A673 (cell line): ENCODE measurements at regions not wholly inside any gene's neighbourhood (a gene's known extent, or its start where the extent isn't known, plus 50 kb on each side); places are given as distances from the start of the nearest gene placed in this dataset.

Experiments used
- BruUV-seq: library from RNA; stranded (reverse); fragments of 400-500 nt; replicated peaks from 2 replicates; lab custom pipeline; 2021; lab: Mats Ljungman, UMichigan
- CTCF ChIA-PET: fragments of 300-600 bp; sonication (Branson Sonifier 250); formaldehyde crosslinking; loops from one replicate; lab custom pipeline; 2022; ENCODE audit warnings: antibody characterized with exemption; lab: Charles Lee
- POLR2A ChIA-PET: fragments of 300-600 bp; sonication (Branson Sonifier 250); formaldehyde crosslinking; loops from one replicate; lab custom pipeline; 2022; ENCODE audit warnings: antibody characterized with exemption; ENCODE audit not compliant: low non-redundant PET; lab: Charles Lee
- DNase-seq: peaks from one replicate; pipeline ENCODE4 v3.0.0-alpha.2; 2015; ENCODE audit warnings: low spot score
- H3K27ac ChIP-seq: fragments of 200-600 bp; sonication (generic); 2 replicates; pipeline ENCODE4 v1.5.1; 2016; ENCODE audit warnings: mixed run types, low read depth, mild to moderate bottlenecking, mixed read lengths, antibody characterized with exemption, low read length; ENCODE audit not compliant: poor library complexity, severe bottlenecking
- H3K27me3 ChIP-seq: fragments of 200-600 bp; sonication (generic); replicated peaks from 2 replicates; pipeline ENCODE4 v1.6.1; 2017; ENCODE audit warnings: mixed run types, low read depth, mild to moderate bottlenecking, mixed read lengths, antibody characterized with exemption, low read length; ENCODE audit not compliant: insufficient read depth, poor library complexity
- H3K36me3 ChIP-seq: fragments of 200-600 bp; sonication (generic); 2 replicates; pipeline ENCODE4 v1.6.1; 2016; ENCODE audit warnings: mixed run types, mild to moderate bottlenecking, mixed read lengths, antibody characterized with exemption, low read length; ENCODE audit not compliant: insufficient read depth, poor library complexity, severe bottlenecking
- H3K4me1 ChIP-seq: fragments of 200-600 bp; sonication (generic); 2 replicates; pipeline ENCODE4 v1.6.1; 2017; ENCODE audit warnings: mixed run types, mild to moderate bottlenecking, mixed read lengths, antibody characterized with exemption, low read length; ENCODE audit not compliant: insufficient read depth, poor library complexity, severe bottlenecking
- H3K4me3 ChIP-seq: fragments of 200-600 bp; sonication (generic); 2 replicates; pipeline ENCODE4 v1.5.1; 2016; ENCODE audit warnings: low read depth, mixed run types, mild to moderate bottlenecking, mixed read lengths, low read length; ENCODE audit not compliant: poor library complexity, severe bottlenecking
- H3K9me3 ChIP-seq: fragments of 200-600 bp; sonication (generic); 2 replicates; pipeline ENCODE4 v1.6.1; 2016; ENCODE audit warnings: mixed run types, low read depth, mild to moderate bottlenecking, mixed read lengths, antibody characterized with exemption, low read length; ENCODE audit not compliant: poor library complexity, severe bottlenecking
- EZH2 ChIP-seq: fragments of 200-600 bp; sonication (generic); IDR thresholded peaks from 2 replicates; pipeline ENCODE4 v1.6.1; 2017; ENCODE audit warnings: borderline replicate concordance, low read depth, mild to moderate bottlenecking, mixed read lengths, antibody characterized with exemption, low read length; ENCODE audit not compliant: poor library complexity, severe bottlenecking
- intact Hi-C: fragments of 100-400 bp; cut with micrococcal nuclease; formaldehyde crosslinking; loops from one replicate; pipeline ENCODE4 v1.10.0; 2022; ENCODE audit not compliant: unreplicated experiment
- TF ChIP-seq, protein P1 (sequence below): fragments of 300-800, 200-600 bp; sonication (generic); conservative IDR thresholded peaks from 2 replicates; pipeline ENCODE4 v1.5.1; 2017; ENCODE audit warnings: low read depth, mild to moderate bottlenecking, antibody characterized with exemption, low read length, moderate library complexity, mixed read lengths

DNA sequence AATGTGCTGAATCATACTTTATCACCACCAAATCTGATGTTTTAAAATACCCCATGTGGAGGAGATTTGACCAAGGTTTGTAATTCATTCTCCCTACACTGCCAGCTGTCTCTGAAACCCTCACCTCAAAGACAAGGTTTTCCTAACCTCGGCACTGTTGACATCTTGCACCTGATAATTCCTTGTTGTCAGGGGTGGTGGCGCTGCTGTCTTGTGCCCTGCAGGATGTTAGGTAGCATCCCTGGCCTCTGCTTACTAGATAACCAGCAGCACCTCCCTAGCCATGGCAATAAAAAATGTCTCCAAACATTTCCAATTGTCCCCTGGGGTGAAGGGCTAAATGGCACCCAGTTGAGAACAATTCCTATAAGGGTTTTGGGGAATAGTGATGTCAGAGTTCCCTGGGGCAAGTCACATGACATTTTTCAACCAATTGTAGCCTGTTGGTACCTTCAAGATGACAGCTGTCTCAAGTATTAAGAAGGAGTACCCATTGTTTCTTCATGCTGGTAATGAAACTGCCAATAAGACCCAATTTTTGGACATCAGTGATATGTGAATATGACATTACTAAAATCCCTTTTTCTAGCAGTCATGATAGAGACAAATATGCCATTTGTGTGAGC, 160.6 kb upstream of the PLCXD3 start:
- TF ChIP-seq, protein P1, sequence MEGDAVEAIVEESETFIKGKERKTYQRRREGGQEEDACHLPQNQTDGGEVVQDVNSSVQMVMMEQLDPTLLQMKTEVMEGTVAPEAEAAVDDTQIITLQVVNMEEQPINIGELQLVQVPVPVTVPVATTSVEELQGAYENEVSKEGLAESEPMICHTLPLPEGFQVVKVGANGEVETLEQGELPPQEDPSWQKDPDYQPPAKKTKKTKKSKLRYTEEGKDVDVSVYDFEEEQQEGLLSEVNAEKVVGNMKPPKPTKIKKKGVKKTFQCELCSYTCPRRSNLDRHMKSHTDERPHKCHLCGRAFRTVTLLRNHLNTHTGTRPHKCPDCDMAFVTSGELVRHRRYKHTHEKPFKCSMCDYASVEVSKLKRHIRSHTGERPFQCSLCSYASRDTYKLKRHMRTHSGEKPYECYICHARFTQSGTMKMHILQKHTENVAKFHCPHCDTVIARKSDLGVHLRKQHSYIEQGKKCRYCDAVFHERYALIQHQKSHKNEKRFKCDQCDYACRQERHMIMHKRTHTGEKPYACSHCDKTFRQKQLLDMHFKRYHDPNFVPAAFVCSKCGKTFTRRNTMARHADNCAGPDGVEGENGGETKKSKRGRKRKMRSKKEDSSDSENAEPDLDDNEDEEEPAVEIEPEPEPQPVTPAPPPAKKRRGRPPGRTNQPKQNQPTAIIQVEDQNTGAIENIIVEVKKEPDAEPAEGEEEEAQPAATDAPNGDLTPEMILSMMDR = no peak
- TF ChIP-seq EZH2 = no peak
- Histone ChIP-seq H3K36me3 (no peaks in the 10 kb centered on the region), H3K4me1 (no peaks in the 10 kb centered on the region), H3K9me3 (no peaks in the 10 kb centered on the region), H3K27me3 (no peaks in the 10 kb centered on the region), H3K27ac (no peak overlapping the region), H3K4me3 (no peak overlapping the region)
- DNase-seq = no peak
- intact Hi-C loops = no loop called here
- CTCF ChIA-PET = no interaction called here
- no TSS peak for BruUV-seq
- POLR2A ChIA-PET = no interaction called here

DNA sequence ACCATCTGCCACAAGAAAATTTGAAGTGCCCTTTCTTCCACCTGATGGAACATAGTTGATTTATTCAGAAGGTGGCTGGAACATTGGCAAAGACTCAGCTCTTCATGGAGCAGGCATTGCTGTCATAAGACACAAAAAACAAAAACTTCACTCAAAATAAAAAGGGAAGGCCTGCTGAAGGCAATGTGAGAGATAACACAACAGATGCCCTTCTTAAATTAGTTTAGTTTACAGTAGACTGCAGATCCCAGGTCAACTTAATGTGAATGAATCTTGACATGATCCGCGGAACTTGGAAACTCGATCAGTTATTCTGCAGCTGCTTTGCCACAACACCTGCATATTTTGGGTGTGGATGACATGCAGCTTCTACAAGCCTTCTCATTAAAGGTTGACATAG, 159.8 kb upstream of the PLCXD3 start:
- intact Hi-C loops = no loop called here
- CTCF ChIA-PET = no interaction called here

DNA sequence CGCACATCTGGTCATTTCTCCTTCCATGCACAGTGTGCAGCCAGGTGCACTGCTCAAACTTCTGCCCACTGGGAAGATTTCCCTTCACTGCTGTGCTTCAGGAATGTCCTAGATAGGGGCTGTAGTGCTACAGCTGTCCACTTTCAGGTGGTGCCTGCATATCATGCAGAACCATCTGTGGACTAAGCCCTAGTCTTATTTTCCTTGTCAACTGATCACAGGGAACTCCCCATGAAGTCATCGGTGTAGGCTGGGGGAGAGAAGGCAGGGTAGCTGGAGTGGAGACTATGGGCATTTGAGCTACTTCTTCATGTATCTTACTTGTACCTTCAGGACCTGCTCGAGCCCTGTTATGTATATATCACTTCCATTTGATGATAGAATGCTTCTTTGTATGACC, 150.9 kb upstream of the PLCXD3 start:
- H3K4me3 ChIP-seq = no peak overlapping the region
- H3K27ac ChIP-seq = no peak overlapping the region
- ChIA-PET POLR2A (no interaction called here), CTCF (no interaction called here)
- no peaks in the 10 kb centered on the region for H3K36me3 ChIP-seq
- TF ChIP-seq, protein P1 = no peak
- no peak for TF ChIP-seq EZH2
- intact Hi-C loops = no loop called here
- no TSS peak for BruUV-seq
- no peaks in the 10 kb centered on the region for H3K9me3 ChIP-seq
- H3K27me3 ChIP-seq = no peaks in the 10 kb centered on the region
- H3K4me1 ChIP-seq = no peaks in the 10 kb centered on the region
- DNase-seq = no peak

More for the DNA sequence above, 159.8 kb upstream of the PLCXD3 start:
- TF ChIP-seq, protein P1 = no peak
- no peak for TF ChIP-seq EZH2
- no peak for DNase-seq
- Histone ChIP-seq H3K4me3 (no peak overlapping the region), H3K9me3 (no peaks in the 10 kb centered on the region), H3K27ac (no peak overlapping the region), H3K4me1 (no peaks in the 10 kb centered on the region), H3K27me3 (no peaks in the 10 kb centered on the region), H3K36me3 (no peaks in the 10 kb centered on the region)
- BruUV-seq = no TSS peak
- POLR2A ChIA-PET = no interaction called here
